GM18909 (cell line): ENCODE measurements at regions not wholly inside any gene's neighbourhood (a gene's known extent, or its start where the extent isn't known, plus 50 kb on each side); places are given as distances from the start of the nearest gene placed in this dataset.
"Not testable (repeated sequence)": the region's sequence is repeated elsewhere in the genome, so short reads cannot be mapped to it uniquely, and the experiment has no call there.

ENCODE experiments used
- ATAC-seq: cut with Tn5 transposase; IDR thresholded peaks from one replicate; pipeline ENCODE4 v1.9.1; 2021; ENCODE audit warnings: mild to moderate bottlenecking; ENCODE audit not compliant: unreplicated experiment, poor library complexity

- ATAC-seq, result no peak
Observed at GRCh38 chr17:45645330-45645729, 138.8 kb upstream of the CRHR1 start.

- ATAC-seq, result no peak
Observed at GRCh38 chr17:45646288-45646988, 137.7 kb upstream of the CRHR1 start.

DNA sequence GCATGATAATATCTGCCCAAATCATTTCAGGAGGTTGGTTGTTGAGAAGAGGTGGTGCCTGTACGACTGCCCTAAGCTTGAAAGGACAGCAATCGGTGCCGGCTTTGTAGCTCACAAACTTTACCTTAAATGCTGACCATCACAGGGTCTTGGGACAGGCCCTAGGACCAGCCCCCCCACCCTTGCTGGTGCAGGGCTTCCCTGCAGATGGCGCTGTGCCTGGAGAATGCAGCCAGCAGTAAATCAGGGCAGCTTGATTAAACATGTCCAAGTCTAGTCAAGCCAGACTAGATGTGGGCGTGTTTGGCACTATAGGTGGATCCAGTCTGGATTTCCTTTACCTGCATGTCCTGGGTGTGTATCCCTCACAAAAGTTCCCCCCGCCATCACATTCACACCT lies 135.5 kb upstream of the CRHR1 start:
- ATAC-seq, result no peak

DNA sequence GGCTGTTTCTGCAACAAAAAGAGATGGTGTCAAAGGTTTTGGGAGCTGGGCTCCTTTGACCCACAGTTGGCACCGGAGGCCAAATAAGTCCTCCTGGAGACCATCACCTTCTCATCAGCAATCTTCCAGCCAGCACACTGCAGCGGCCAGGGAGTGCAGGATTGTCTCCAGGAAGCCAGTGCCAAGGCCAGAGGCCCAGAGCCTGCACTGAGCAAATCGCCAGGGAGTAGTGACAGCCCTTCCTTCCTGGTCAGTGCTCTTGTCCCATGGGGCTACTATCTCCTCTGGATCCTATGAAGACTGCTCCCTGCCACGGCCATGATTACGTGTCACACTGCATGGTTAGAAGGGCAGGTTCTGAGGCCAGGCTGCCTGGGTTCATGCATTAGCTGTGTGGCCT lies 134.3 kb upstream of the CRHR1 start:
- no peak for ATAC-seq

- no peak for ATAC-seq
Observed at GRCh38 chr17:45650561-45650960, 133.6 kb upstream of the CRHR1 start.

- ATAC-seq, result no peak
Observed at GRCh38 chr17:45651145-45651709, 132.9 kb upstream of the CRHR1 start.

DNA sequence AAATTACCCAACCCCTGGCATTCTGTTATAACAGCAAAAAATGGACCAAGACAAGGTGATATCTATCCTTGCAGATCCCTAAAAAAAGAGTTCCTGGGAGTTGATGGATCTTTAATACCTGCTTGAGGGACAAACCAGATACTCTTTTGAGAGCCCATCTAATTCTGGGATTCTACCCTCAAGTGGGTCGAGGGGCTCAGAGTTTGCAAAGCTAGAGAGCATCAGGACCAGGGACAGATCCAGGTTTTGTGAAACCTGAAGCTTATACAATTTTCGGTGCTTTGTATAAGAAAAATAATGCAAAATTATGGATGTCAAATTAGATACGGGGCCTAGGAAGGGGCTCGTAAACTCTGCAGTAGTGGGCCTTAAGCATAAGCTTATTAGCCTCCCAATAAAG lies 130.5 kb upstream of the CRHR1 start:
- no peak for ATAC-seq

DNA sequence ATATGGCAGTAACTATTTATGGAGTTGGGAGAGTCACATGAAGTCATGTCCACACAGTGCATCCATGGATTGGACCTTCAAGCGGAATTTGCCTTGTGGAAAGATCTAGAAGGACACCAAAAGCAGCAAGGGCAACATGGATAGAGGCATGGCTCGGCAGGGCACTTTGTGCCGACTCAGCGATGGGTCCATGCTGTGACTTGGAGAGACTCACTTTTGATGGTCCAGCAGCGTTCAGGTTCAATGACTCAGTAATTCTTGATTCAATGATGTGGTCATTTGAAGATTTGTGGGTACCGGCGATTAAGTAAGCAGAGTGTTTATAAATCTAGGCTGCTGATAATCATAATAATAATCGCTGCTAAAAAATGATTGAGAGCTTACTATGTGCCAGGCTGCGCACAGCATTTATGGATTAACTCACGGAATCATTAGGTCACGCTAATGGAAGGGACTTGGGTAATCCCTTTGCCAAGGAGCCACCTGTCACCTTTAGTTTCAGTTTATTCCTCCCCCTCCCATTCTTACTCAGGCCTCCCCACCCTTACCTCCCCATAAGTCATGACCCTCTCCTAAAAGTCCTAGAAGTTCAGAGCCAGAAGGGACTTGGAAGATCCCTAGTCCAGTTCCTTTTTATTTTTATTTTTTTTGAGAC lies 127.5 kb upstream of the CRHR1 start:
- no peak for ATAC-seq

DNA sequence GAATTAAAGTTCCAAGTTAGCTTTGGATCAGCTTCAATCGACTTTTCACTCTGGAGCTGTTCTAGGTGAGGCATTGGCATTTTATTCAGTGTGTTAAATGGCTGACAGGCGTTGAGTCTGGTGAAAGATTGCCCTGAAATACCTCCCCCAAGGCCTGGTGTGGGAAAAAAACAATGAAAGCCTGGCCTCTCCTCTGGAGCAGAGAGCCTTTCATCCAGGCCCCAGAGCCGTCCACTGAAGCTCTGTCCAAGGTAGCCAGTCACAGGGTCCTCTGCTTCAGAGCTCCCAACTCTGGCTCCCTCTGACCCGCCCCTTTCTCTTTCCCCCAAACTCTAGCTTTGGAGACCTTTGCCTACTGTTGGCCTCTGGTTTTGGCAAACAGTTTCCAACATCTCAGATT lies 123.6 kb upstream of the CRHR1 start:
- ATAC-seq, result no peak

- no peak for ATAC-seq
Observed at GRCh38 chr17:45662432-45662831, 121.7 kb upstream of the CRHR1 start.

GRCh38 chr17:45663772-45664171 lies 120.3 kb upstream of the CRHR1 start:
- no peak for ATAC-seq

GRCh38 chr17:45664921-45665320 lies 119.2 kb upstream of the CRHR1 start:
- no peak for ATAC-seq

DNA sequence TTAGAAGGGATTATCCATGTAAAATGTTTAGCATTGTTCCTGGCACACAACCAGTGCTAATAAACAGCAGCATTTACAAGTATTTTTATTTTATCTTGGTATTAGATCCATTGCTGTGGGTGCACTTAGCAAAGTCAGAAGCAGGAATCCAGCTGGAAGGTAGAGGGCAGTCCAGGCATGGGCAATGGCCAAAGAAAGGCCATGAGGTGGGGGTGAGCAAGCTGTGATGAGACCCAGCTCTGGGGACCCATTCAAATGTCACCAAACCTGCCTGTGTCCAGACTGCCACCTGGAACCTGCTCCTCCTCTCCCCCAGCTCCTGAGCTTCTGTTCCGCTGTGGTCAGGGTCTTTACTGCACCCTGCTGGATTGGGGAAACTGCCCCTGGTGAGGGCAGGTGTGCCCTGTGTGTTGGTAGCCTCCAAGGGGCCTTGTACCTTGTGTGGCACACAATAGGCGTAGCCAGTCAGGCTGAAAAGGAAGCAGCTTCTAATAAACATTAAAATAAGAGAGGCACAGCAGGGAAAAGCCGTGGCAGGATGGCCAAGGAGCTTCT lies 118.0 kb upstream of the CRHR1 start:
- no peak for ATAC-seq

DNA sequence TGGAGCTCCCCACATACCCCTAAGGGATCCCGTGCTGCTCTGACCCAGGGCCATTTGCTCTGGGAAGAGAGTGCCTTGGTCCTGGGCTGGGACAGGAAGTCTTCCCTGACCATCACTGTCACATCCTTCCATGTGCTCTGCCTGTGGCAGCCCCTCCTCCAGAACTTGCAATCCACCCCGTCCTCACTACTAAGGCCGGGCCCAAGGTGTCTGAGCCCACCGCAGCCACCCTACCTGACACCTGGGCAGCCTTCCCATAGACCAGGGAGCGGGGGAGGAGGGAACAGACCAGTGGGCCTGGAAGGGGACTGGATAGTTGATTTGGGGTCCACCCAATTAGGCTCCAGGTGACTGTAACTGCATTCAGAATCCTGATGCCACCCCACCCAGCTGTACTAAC lies 117.5 kb upstream of the CRHR1 start:
- no peak for ATAC-seq

DNA sequence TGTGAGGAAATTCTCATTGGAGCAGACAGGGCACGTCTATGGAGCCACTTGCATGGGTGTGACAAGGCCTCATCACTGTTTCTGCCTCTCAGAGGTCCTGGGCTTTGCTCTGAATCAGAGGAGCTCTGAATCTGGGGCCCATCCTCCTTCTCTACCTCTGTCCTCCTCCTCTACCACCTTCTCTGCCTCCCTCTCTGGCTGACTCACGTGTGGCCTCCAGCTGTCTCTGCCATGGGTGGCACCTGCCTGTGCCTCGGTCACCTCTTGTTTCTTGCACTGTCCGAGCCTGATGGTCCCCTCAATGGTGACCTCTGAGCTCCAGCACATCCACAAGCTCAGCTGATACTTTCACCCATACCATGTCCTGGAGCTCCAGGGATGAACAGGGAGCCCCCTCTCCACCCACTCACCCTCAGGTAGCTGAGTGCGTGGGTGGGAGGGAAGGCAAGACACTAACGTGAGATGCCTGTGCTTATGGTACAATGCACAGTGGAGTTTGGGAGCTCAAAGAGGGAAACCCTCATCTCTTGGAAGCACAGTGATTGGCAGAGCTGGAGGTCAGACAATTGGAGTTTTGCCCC lies 116.4 kb upstream of the CRHR1 start:
- no peak for ATAC-seq

- ATAC-seq, result no peak
Observed at GRCh38 chr17:45668316-45668715, 115.8 kb upstream of the CRHR1 start.

DNA sequence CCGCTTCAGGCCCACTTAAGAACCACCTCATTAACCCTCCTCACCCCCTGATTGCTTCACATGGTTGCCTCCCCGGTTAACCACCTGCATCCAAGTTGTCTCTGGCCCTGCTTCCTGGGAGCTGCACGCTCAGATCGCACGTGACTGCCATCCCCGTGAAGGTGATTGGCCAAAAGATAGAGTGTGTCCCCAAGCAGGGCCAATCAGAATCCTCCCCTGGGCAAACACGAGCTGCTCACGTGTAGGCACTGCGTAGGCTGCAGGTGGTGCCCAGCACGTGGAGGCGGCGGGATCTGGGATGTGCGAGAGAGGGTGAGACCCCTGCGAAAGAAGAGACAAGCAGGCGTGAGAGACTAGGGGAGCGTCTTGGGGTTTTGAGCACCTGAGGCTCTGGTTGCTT lies 111.8 kb upstream of the CRHR1 start:
- no peak for ATAC-seq

GRCh38 chr17:45672792-45673191 lies 111.3 kb upstream of the CRHR1 start:
- no peak for ATAC-seq

DNA sequence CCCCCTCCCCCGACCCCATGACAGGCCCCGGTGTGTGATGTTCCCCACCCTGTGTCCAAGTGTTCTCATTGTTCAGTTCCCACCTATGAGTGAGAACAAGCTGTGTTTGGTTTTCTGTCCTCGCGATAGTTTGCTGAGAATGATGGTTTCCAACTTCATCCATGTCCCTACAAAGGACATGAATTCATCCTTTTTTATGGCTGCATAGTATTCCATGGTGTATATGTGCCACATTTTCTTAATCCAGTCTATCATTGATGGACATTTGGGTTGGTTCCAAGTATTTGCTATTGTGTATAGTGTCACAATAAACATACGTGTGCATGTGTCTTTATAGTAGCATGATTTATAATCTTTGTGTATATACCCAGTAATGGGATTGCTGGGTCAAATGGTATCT lies 110.4 kb upstream of the CRHR1 start:
- ATAC-seq, result not testable (repeated sequence)

- ATAC-seq, result no peak
Observed at GRCh38 chr17:45675012-45675411, 109.1 kb upstream of the CRHR1 start.

DNA sequence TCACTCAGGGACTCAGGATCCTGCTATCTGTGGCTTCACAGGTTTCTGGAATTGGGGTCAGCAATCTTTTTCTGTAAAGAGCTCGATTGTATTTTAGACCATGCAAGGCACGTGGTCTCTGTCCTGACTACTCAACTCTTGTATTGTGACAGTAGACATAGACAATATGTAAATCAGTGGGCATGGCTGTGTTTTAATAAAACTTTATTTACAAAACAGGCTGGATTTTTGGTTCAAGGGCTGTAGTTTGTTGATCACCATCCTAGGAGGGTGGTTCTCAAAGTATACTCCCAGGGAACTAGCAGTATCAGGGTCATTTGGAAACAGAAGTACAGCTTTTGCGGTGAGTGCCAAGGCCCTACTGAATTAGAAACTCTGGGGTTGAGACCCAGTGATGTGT lies 108.2 kb upstream of the CRHR1 start:
- ATAC-seq, result no peak
